Amygdala (tissue), 56 donors: ENCODE measurements at regions not wholly inside any gene's neighbourhood (a gene's known extent, or its start where the extent isn't known, plus 50 kb on each side); places are given as distances from the start of the nearest gene placed in this dataset.
A peak's percentile ranks its signal among the peaks of the same experiment; 100 is the strongest.

ENCODE experiments used
- DNase-seq, 56 donors: peaks; one replicate each; lab custom pipeline; 2025; lab: John Stamatoyannopoulos, UW

DNA sequence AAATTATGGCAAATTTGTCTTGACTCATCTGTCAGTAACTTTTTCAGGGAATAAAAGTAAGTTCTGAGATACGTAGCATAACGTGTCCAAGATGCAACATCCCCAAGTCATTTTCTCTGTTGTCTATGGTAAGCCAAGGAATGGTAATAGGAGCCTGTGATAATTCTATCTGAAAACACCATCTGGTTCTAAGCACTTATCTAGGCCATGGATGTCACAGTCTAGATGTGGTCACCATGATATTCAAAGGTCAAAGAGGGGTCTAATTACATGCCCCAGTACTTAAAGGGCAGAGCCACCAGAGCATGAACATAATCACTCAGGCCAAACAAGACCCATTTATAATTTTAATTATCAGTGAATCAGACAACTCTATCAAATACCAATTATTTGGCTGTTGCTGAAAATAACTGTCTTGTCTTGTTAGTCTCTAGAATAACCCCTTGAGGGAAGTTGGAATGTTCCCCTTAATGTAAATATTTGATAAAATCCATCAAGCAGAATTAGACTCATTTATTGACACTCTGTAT lies 225.1 kb upstream of the MPPED2 start:
- DNase-seq: no peak

GRCh38 chr11:30810116-30810515 lies 224.0 kb upstream of the MPPED2 start:
- DNase-seq: no peak

GRCh38 chr11:30801357-30801756 lies 215.2 kb upstream of the MPPED2 start:
- no peak for DNase-seq

- DNase-seq: no peak
These were observed 214.8 kb upstream of the MPPED2 start for GRCh38 chr11:30800904-30801303.

DNA sequence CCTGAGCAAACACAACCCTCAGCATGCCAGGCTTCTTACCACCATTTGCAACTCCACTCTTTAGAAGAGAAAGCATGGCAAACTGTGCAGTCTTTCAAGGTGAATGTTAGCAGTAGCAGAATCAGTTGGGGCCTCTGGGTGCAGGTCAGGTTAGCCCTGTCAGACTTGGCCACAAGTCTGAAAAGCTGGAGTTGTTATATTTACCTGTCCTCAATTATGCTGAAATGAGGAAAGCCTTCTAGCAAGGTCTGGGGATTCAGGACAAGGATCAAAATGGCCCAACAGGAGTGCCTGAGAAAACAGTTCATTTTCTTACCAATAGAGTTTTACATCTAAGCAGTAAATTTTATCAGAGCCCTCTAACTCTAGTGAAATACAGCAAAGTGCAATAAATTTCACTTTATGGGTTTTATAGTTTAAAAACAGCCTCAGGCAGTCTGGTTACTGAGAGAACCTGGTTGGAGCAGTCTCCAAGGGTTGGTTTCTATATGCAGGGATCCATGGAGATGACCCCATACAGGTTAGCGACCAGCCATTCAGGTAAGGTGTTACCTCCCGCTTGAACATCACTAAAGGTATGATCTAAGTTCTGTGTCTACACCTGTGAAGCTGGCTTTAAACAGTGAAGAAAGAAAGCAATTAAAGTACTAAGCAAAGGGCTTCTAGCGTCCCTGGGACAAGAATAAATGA lies 212.5 kb upstream of the MPPED2 start:
- no peak for DNase-seq

- DNase-seq: no peak
These were observed 203.1 kb upstream of the MPPED2 start for GRCh38 chr11:30789270-30789669.

DNA sequence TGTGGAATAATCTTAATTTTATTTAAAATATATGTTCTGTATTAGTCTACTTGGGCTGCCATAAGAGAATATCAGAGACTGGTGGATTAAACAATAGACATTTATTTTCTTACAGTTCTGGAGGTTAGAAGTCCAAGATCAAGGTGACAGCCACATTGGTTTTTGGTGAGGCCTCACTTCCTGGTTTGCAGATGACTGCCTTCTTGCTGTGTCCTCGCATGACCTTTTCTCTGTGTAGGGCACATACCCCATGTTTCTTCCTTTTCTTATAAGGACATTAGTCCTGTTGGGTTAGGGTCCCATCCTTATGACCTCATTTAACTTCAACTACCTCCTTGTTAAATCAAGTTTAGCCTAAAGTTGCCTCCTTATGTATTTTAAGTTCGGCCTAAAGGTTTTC lies 202.7 kb upstream of the MPPED2 start:
- no peak for DNase-seq

- DNase-seq: no peak
These were observed 200.3 kb upstream of the MPPED2 start for GRCh38 chr11:30786256-30787110.

DNA sequence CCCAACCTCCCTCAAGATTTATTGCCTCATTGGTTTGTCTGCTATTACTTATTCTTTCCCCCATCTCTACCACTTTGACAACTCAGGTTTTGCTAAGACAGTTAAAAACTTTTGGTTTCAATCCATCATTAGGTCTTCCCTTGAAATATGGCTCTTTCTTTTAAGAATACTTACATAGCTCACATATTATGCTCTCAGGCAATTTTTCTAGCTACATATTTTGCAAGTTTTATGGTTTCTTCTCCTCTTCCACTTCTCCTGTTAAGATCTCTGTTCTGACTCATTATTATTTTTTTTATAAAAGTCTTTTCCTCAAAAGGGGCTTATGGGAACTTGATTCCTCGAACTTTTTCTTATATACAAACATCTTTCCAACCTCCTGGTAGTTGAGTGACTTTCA lies 192.4 kb upstream of the MPPED2 start:
- no peak for DNase-seq

DNA sequence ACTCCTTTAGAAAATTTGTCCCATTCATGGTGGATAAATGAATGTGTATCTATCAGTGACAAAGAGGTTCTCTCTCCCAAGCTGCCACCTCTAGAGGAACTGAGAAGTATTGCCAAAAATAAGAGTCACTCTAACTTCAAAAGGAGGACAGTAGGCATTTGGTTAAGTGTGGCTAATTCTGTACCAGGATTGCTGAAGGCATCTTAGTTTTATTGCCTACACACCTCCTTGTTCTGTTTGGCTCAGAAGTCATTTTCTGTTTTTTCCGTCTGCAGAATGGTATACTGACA lies 189.0 kb upstream of the MPPED2 start:
- no peak for DNase-seq

- DNase-seq: peak in 8 of 56 donors; percentile 0 to 19 (median 2)
These were observed 188.5 kb upstream of the MPPED2 start for GRCh38 chr11:30774496-30775232.

- no peak for DNase-seq
These were observed 186.8 kb upstream of the MPPED2 start for GRCh38 chr11:30772908-30773307.

- DNase-seq: no peak
These were observed 177.8 kb upstream of the MPPED2 start for GRCh38 chr11:30763951-30764350.

DNA sequence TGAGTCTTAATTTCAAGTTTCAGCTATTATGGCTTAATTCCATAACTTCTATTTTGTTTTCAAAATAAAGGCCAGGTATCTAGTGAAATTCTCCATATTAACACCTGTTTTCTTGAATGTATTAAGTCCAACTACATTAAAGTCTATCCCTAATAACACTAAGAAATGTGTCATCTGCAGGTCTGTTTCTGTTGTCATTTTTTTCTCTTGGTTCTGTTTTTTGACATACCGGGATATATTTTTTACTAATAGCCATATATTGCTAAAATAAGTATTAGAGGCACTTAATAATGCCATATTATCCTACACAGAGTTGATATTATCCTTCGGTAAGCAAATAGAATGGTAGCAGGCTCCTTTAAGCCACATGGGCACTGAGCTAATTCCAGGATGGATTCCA lies 176.0 kb upstream of the MPPED2 start:
- no peak for DNase-seq

DNA sequence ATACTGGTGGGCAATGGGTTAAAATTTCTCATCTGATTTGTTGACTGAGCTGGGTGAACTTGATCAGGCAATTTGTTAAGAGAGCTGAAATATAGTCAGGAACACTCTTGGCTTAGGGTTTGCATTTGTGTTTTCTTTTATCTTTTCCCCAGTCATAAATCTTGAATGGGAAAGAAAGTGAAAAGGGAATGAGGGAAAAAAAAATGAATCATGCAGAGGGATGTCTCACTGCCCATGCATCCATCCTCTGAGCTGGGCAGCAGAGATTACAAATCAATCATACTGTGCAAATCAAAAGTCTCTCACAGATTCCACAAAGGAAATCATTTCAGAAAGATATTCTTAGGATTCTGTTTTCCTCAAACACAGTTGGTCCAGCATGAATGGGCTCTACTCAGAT lies 174.2 kb upstream of the MPPED2 start:
- DNase-seq: no peak

DNA sequence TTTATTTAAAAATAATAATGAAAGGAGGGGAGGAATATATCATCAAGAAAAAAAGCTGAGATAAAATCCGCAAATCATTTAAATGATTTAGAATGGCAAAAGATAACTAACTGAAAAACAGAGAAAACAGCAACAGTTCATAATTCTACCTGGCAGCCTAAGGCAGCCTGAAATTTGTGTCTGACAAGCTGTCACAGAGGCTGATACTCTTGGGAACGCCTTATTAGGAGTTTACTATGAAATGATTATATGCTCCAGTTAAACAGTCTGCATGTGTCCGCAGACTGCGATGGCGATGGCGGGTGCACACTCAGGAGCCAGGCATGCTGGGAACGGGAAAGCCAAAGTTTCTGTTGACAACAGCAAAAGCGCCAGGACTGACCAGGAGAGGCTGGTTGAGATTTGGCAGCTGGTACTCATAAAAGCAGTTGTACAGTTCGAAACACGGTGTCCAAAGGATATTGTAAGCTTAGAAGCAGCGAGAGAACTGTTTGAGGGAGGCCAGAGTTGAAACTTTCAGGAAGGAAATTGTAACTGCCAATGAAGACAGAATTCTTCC lies 172.9 kb upstream of the MPPED2 start:
- DNase-seq: no peak

DNA sequence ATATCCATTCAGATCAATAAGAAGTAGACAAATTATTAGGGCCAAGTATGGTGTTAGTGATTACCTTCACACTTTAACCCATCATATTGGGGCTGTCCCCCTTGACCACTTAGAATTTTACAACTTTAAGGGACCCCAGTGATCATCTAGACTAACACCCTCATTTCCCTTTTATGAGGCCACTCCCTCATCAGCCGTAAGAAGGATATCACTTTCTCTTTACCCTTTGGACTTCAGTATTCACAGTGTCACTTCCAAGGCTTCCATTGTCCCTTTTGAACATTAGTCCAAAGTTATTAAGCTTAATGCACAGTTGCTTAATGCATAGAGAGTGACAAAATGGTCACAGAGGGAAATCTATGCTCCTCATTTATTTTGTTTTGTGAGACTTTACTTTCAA lies 172.4 kb upstream of the MPPED2 start:
- no peak for DNase-seq

GRCh38 chr11:30758012-30758411 lies 171.9 kb upstream of the MPPED2 start:
- DNase-seq: no peak

- no peak for DNase-seq
These were observed 167.8 kb upstream of the MPPED2 start for GRCh38 chr11:30753994-30754393.

DNA sequence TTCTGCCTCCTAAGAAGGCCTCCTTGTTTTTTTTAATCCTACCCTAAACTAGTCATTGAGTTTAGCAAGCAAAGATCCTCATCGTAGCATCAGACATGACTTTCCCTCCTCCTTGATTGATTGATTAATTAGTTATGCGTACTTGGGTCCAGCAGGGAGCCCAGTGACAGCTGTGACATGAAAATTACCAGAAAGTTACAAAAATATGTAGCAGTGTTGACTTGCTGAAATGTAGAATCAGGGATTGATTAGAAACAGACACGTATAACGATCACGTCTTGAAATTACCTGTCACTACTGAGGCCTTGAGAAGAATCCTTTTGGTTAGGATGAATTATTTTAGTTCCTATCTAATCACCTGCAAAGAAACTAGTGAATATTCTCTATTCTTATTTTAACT lies 167.4 kb upstream of the MPPED2 start:
- no peak for DNase-seq

DNA sequence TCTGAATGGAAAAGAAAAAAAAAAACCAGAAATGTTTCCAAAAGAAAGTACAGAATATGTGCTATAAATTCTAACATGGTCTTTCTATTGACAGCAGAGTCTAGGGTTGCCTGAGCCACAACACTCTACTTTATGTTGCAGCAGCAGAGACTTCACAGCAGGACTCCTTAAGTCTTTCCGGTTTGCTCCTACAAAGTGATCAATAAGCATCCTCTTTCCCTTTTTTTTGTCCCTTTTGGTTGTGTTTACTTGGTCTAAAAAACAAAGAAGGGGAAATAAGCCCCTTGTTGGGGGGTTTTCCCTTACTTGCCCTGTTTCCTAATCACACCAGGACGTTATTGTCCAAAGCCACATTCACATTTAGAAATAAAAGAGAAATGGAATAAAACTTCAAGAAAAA lies 163.1 kb upstream of the MPPED2 start:
- no peak for DNase-seq
